ENCODE measurements at regions not wholly inside any gene's neighbourhood (a gene's known extent, or its start where the extent isn't known, plus 50 kb on each side); places are given as distances from the start of the nearest gene placed in this dataset.

- POLR2A ChIA-PET: no interaction called here
- H3K9ac ChIP-seq (ENCODE audit: control insufficient read depth, insufficient read depth, low read length): no peak overlapping the region
- intact Hi-C loops (cut with micrococcal nuclease; ENCODE audit: unreplicated experiment): no loop called here
- 37% methylated on average over 6 of the region's 6 CpGs for WGBS (ENCODE audit: insufficient coverage, insufficient replicate concordance, low lambda C conversion rate, missing lambda C conversion rate)
- H3K36me3 ChIP-seq (ENCODE audit: control insufficient read depth in 2 of 2, insufficient read depth in 2 of 2, low read length in 1 of 2): no peaks in the 10 kb centered on the region
- DNase-seq (ENCODE audit: low read depth, low spot score): no peak
- H3K4me1 ChIP-seq (ENCODE audit: control insufficient read depth, insufficient read depth, low read length): no peaks in the 10 kb centered on the region
- in situ Hi-C loops (cut with MboI): no loop called here
- H3K27me3 ChIP-seq (replicated peaks in 1 of 2; ENCODE audit: control insufficient read depth in 2 of 2, insufficient read depth in 2 of 2, low read length in 1 of 2): no peaks in the 10 kb centered on the region
- ATAC-seq: no peak
- no peaks in the 10 kb centered on the region for H3K9me3 ChIP-seq (replicated peaks; ENCODE audit: control insufficient read depth, insufficient read depth, low read length)
- no peaks in the 10 kb centered on the region for H4K20me1 ChIP-seq (ENCODE audit: control insufficient read depth, insufficient read depth)
- no peak overlapping the region for H2AFZ ChIP-seq (ENCODE audit: control insufficient read depth, low read depth, low read length)
- no peaks in the 10 kb centered on the region for H3K79me2 ChIP-seq (ENCODE audit: control insufficient read depth, insufficient read depth, low read length)
- FAIRE-seq: no peak
- BruUV-seq (replicated peaks): no TSS peak
- CTCF ChIA-PET: no interaction called here
- H3K27ac ChIP-seq (ENCODE audit: control insufficient read depth, insufficient read depth): no peak overlapping the region
- TF ChIP-seq MYB (IDR thresholded peaks at IDR 0.05; ENCODE audit: borderline replicate concordance, low read depth, low read length) (no peak), CHD1 (IDR thresholded peaks at IDR 0.05; ENCODE audit: low read depth, low read length) (no peak), MAX (IDR thresholded peaks at IDR 0.05; ENCODE audit: low read depth, low read length) (no peak), KLF5 (IDR thresholded peaks at IDR 0.05; ENCODE audit: partially characterized antibody) (no peak), HSF1 (IDR thresholded peaks at IDR 0.05; ENCODE audit: low read depth, low read length) (no peak), NKRF (conservative IDR thresholded peaks at IDR 0.05) (no peak), ZBTB40 (IDR thresholded peaks at IDR 0.05; ENCODE audit: borderline replicate concordance) (no peak), ASH2L (IDR thresholded peaks at IDR 0.05; ENCODE audit: borderline replicate concordance, low read depth) (no peak), JUND (IDR thresholded peaks at IDR 0.05; ENCODE audit: low read depth, low read length) (no peak), ESRRA (IDR thresholded peaks at IDR 0.05; ENCODE audit: low read length) (no peak), KDM1A (IDR thresholded peaks at IDR 0.05; ENCODE audit: borderline replicate concordance) (no peak), CTCF (IDR thresholded peaks at IDR 0.05 in 2 of 3, conservative IDR thresholded peaks at IDR 0.05 in 1 of 3; ENCODE audit: control insufficient read depth in 2 of 3, extremely low read depth in 1 of 3, insufficient read depth in 1 of 3, low read depth in 3 of 3, low read length in 3 of 3) (no peak)
- RAD21 ChIA-PET (ENCODE audit: unreplicated experiment): no interaction called here
- SMC1A ChIA-PET (ENCODE audit: uncharacterized antibody, unreplicated experiment): no interaction called here
- no peak overlapping the region for H3K4me3 ChIP-seq
- no peak overlapping the region for H3K4me2 ChIP-seq (ENCODE audit: control insufficient read depth, insufficient read depth)
These were observed 397.1 kb downstream of the MAN2A1 start for GRCh38 chr5:110086658-110087388.

Data from GM12878 (cell line).